ENCODE measurements at regions not wholly inside any gene's neighbourhood (a gene's known extent, or its start where the extent isn't known, plus 50 kb on each side); places are given as distances from the start of the nearest gene placed in this dataset.

DNA sequence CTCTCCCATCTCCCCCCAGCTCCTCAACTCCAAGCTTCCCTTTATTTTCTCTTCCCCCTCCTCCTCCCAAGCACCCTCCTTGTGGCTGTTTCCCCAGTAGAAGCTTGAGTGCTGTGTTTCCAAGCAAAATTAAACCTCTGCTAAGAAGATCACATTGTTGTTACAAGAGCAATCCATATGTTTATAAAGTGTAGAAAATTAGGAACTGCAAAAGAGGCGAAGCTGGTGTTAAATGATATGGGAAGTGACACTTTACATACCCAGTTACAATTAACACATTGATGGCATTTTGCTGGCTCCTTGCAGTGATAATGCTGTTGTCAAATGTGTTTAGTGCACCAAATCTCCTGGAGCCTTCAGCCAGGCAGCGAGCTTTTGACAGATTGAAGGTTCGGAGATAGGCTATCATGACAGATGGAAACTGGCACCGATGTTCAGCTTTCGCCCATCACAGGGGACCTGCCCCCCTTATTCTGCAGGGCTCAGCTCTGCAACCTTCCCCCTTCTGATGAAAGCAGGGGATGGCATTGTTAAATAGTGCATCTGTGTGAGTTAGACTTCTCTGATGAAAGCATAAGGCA is 259.8 kb upstream of the ATP5MC3 start:
- TF ChIP-seq GLIS3 (CRISPR knock-in tag; IDR thresholded peaks at IDR 0.05) (no peak), ZNF565 (CRISPR knock-in tag; conservative IDR thresholded peaks at IDR 0.05; ENCODE audit: low read depth) (no peak), PATZ1 (CRISPR knock-in tag; IDR thresholded peaks at IDR 0.05; ENCODE audit: borderline replicate concordance) (no peak), ISL1 (CRISPR knock-in tag; IDR thresholded peaks at IDR 0.05) (no peak), RARB (CRISPR knock-in tag; IDR thresholded peaks at IDR 0.05) (no peak), ZFP30 (CRISPR knock-in tag; IDR thresholded peaks at IDR 0.05) (no peak), TOX (CRISPR knock-in tag; IDR thresholded peaks at IDR 0.05; ENCODE audit: borderline replicate concordance) (no peak), TCF4 (CRISPR knock-in tag; IDR thresholded peaks at IDR 0.05; ENCODE audit: borderline replicate concordance) (no peak), ZC3H10 (CRISPR knock-in tag; IDR thresholded peaks at IDR 0.05) (no peak), OSR1 (CRISPR knock-in tag; IDR thresholded peaks at IDR 0.05) (no peak), ARNTL (CRISPR knock-in tag; IDR thresholded peaks at IDR 0.05; ENCODE audit: borderline replicate concordance, low read depth) (no peak)
- TF ChIP-seq, protein P1, sequence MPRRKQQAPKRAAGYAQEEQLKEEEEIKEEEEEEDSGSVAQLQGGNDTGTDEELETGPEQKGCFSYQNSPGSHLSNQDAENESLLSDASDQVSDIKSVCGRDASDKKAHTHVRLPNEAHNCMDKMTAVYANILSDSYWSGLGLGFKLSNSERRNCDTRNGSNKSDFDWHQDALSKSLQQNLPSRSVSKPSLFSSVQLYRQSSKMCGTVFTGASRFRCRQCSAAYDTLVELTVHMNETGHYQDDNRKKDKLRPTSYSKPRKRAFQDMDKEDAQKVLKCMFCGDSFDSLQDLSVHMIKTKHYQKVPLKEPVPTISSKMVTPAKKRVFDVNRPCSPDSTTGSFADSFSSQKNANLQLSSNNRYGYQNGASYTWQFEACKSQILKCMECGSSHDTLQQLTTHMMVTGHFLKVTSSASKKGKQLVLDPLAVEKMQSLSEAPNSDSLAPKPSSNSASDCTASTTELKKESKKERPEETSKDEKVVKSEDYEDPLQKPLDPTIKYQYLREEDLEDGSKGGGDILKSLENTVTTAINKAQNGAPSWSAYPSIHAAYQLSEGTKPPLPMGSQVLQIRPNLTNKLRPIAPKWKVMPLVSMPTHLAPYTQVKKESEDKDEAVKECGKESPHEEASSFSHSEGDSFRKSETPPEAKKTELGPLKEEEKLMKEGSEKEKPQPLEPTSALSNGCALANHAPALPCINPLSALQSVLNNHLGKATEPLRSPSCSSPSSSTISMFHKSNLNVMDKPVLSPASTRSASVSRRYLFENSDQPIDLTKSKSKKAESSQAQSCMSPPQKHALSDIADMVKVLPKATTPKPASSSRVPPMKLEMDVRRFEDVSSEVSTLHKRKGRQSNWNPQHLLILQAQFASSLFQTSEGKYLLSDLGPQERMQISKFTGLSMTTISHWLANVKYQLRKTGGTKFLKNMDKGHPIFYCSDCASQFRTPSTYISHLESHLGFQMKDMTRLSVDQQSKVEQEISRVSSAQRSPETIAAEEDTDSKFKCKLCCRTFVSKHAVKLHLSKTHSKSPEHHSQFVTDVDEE (CRISPR knock-in tag; IDR thresholded peaks at IDR 0.05) = no peak
- TF ChIP-seq, protein P2, sequence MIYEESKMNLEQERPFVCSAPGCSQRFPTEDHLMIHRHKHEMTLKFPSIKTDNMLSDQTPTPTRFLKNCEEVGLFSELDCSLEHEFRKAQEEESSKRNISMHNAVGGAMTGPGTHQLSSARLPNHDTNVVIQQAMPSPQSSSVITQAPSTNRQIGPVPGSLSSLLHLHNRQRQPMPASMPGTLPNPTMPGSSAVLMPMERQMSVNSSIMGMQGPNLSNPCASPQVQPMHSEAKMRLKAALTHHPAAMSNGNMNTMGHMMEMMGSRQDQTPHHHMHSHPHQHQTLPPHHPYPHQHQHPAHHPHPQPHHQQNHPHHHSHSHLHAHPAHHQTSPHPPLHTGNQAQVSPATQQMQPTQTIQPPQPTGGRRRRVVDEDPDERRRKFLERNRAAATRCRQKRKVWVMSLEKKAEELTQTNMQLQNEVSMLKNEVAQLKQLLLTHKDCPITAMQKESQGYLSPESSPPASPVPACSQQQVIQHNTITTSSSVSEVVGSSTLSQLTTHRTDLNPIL (CRISPR knock-in tag; IDR thresholded peaks at IDR 0.05; ENCODE audit: low read depth) = no peak
